ENCODE measurements at regions not wholly inside any gene's neighbourhood (a gene's known extent, or its start where the extent isn't known, plus 50 kb on each side); places are given as distances from the start of the nearest gene placed in this dataset.
A peak's percentile ranks its signal among the peaks of the same experiment; 100 is the strongest.

GRCh38 chr2:137824501-137824900 is 139.8 kb upstream of the HNMT start:
- no peak for DNase-seq (ENCODE audit: low read depth)

- no peak for DNase-seq (ENCODE audit: low read depth)
These were observed 137.6 kb upstream of the HNMT start for GRCh38 chr2:137826373-137827372.

GRCh38 chr2:137828624-137829023 is 135.6 kb upstream of the HNMT start:
- DNase-seq (ENCODE audit: low read depth): no peak

- no peak for DNase-seq (ENCODE audit: low read depth)
These were observed 135.0 kb upstream of the HNMT start for GRCh38 chr2:137829251-137829650.

- DNase-seq (ENCODE audit: low read depth): no peak
These were observed 129.4 kb upstream of the HNMT start for GRCh38 chr2:137834760-137835379.

GRCh38 chr2:137836671-137837070 is 127.6 kb upstream of the HNMT start:
- no peak for DNase-seq (ENCODE audit: low read depth)

GRCh38 chr2:137837830-137838229 is 126.4 kb upstream of the HNMT start:
- DNase-seq (ENCODE audit: low read depth): no peak

- DNase-seq (ENCODE audit: low read depth): no peak
These were observed 125.8 kb upstream of the HNMT start for GRCh38 chr2:137838255-137839092.

- DNase-seq (ENCODE audit: low read depth): no peak
These were observed 121.8 kb upstream of the HNMT start for GRCh38 chr2:137842430-137842829.

- no peak for DNase-seq (ENCODE audit: low read depth)
These were observed 121.3 kb upstream of the HNMT start for GRCh38 chr2:137842952-137843351.

- no peak for DNase-seq (ENCODE audit: low read depth)
These were observed 118.9 kb upstream of the HNMT start for GRCh38 chr2:137845422-137845821.

GRCh38 chr2:137846993-137847392 is 117.3 kb upstream of the HNMT start:
- no peak for DNase-seq (ENCODE audit: low read depth)

- no peak for DNase-seq (ENCODE audit: low read depth)
These were observed 116.8 kb upstream of the HNMT start for GRCh38 chr2:137847443-137847842.

- DNase-seq (ENCODE audit: low read depth): no peak
These were observed 106.4 kb upstream of the HNMT start for GRCh38 chr2:137857881-137858280.

GRCh38 chr2:137862651-137863050 is 101.6 kb upstream of the HNMT start:
- no peak for DNase-seq (ENCODE audit: low read depth)

- peak; percentile 3 for DNase-seq (ENCODE audit: low read depth)
These were observed 98.2 kb upstream of the HNMT start for GRCh38 chr2:137865954-137866540.

GRCh38 chr2:137870682-137871081 is 93.6 kb upstream of the HNMT start:
- DNase-seq (ENCODE audit: low read depth): no peak

GRCh38 chr2:137872577-137872976 is 91.7 kb upstream of the HNMT start:
- no peak for DNase-seq (ENCODE audit: low read depth)

GRCh38 chr2:137873536-137874244 is 90.6 kb upstream of the HNMT start:
- no peak for DNase-seq (ENCODE audit: low read depth)

GRCh38 chr2:137879121-137879520 is 85.2 kb upstream of the HNMT start:
- DNase-seq (ENCODE audit: low read depth): no peak

- DNase-seq (ENCODE audit: low read depth): no peak
These were observed 82.6 kb upstream of the HNMT start for GRCh38 chr2:137881711-137882110.

Data from stimulated activated CD8-positive, alpha-beta memory T cell treated with anti-CD3 and anti-CD28 coated beads, Interleukin-12 subunit alpha, Interleukin-12 subunit beta, amount 100 ng/mL, for 1 hour (primary cell).